ENCODE measurements at regions not wholly inside any gene's neighbourhood (a gene's known extent, or its start where the extent isn't known, plus 50 kb on each side); places are given as distances from the start of the nearest gene placed in this dataset.

DNA sequence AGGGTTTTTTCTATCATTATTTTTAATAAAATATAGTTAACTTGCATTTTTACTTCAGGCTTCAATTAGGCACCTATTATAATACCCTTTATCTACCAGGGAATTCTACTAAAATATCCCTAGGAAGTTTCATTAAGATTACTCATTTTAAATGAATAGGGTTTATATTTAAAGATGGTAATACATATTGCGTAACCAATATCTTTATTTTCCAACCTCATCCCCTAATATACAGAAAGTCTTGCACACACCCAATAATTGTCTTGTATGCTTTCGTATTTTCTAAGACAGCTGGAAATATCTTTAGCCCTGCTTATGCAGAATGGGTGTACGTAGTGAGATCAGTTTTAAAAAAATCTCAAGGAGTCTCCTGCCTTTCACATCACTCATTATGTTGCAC lies 1186.8 kb downstream of the TECRL start:
- TF ChIP-seq CTCF (IDR thresholded peaks at IDR 0.05) (no peak), POLR2A (IDR thresholded peaks at IDR 0.05) (no peak), POLR2AphosphoS5 (IDR thresholded peaks at IDR 0.05) (no peak)
